ENCODE measurements at regions not wholly inside any gene's neighbourhood (a gene's known extent, or its start where the extent isn't known, plus 50 kb on each side); places are given as distances from the start of the nearest gene placed in this dataset.

- Histone ChIP-seq H3F3A (replicated peaks; ENCODE audit: low read depth) (no peaks in the 10 kb centered on the region), H3K4me2 (no peak overlapping the region), H3K9me2 (ENCODE audit: insufficient read depth) (no peaks in the 10 kb centered on the region), H3K4me1 (ENCODE audit: insufficient read depth) (no peaks in the 10 kb centered on the region), H3K36me3 (ENCODE audit: insufficient read depth) (no peaks in the 10 kb centered on the region), H3K4me3 (no peak overlapping the region), H3K27me3 (ENCODE audit: insufficient read depth) (no peaks in the 10 kb centered on the region), H2AFZ (no peak overlapping the region), H3K79me2 (replicated peaks; ENCODE audit: insufficient read depth) (no peaks in the 10 kb centered on the region), H4K20me1 (replicated peaks; ENCODE audit: insufficient read depth) (no peaks in the 10 kb centered on the region), H3K27ac (ENCODE audit: low read depth) (no peak overlapping the region)
- no peak for ATAC-seq
- Mint-ChIP-seq H3K36me3 (ENCODE audit: low read depth) (no peaks in the 10 kb centered on the region), H3K27me3 (ENCODE audit: insufficient read depth, low read depth, poor library complexity) (peaks cover 4% of the 10 kb centered on the region), H3K4me1 (peaks cover 7% of the 10 kb centered on the region), H3K27ac (no peak overlapping the region), H3K9me3 (peaks cover under 1% of the 10 kb centered on the region; the same call in 1 of the 3 replicates), H3K4me3 (no peak overlapping the region)
- TF ChIP-seq ETS1 (IDR thresholded peaks at IDR 0.05) (no peak), ZNF114 (CRISPR knock-in tag; IDR thresholded peaks at IDR 0.05) (no peak), NANOG (IDR thresholded peaks at IDR 0.05; ENCODE audit: borderline replicate concordance) (no peak), ZNF331 (CRISPR knock-in tag; IDR thresholded peaks at IDR 0.05; ENCODE audit: low read depth) (no peak), EZH2 (IDR thresholded peaks at IDR 0.05; ENCODE audit: low read depth, unreplicated experiment) (no peak), CTCF (conservative IDR thresholded peaks at IDR 0.05; ENCODE audit: low read depth in 2 of 2) (no peak)
- no peak for DNase-seq (ENCODE audit: low spot score)
These were observed 103.2 kb downstream of the VAPA start for GRCh38 chr18:10017043-10017442.

- Histone ChIP-seq H3K27me3 (ENCODE audit: insufficient read depth) (no peaks in the 10 kb centered on the region), H3K4me3 (no peak overlapping the region), H3K4me1 (ENCODE audit: insufficient read depth) (no peaks in the 10 kb centered on the region), H4K20me1 (replicated peaks; ENCODE audit: insufficient read depth) (no peaks in the 10 kb centered on the region), H3K79me2 (replicated peaks; ENCODE audit: insufficient read depth) (no peaks in the 10 kb centered on the region), H2AFZ (no peak overlapping the region), H3K9me2 (ENCODE audit: insufficient read depth) (no peaks in the 10 kb centered on the region), H3K27ac (ENCODE audit: low read depth) (no peak overlapping the region), H3K36me3 (ENCODE audit: insufficient read depth) (no peaks in the 10 kb centered on the region), H3F3A (replicated peaks; ENCODE audit: low read depth) (no peaks in the 10 kb centered on the region), H3K4me2 (no peak overlapping the region)
- H3K4me1 Mint-ChIP-seq: peaks cover 7% of the 10 kb centered on the region
- ATAC-seq (no peak), DNase-seq (ENCODE audit: low spot score) (no peak)
- H3K4me3 Mint-ChIP-seq: no peak overlapping the region
- peaks cover 3% of the 10 kb centered on the region; the same call in 2 of the 3 replicates for H3K9me3 Mint-ChIP-seq
- no peak overlapping the region for H3K27ac Mint-ChIP-seq
- H3K36me3 Mint-ChIP-seq (ENCODE audit: low read depth): no peaks in the 10 kb centered on the region
- peaks cover 4% of the 10 kb centered on the region for H3K27me3 Mint-ChIP-seq (ENCODE audit: insufficient read depth, low read depth, poor library complexity)
- TF ChIP-seq ZNF114 (CRISPR knock-in tag; IDR thresholded peaks at IDR 0.05) (no peak), JUNB (IDR thresholded peaks at IDR 0.05; ENCODE audit: unreplicated experiment) (no peak), ZNF462 (CRISPR knock-in tag; IDR thresholded peaks at IDR 0.05) (no peak), STAT1 (IDR thresholded peaks at IDR 0.05; ENCODE audit: unreplicated experiment) (no peak), POLR2AphosphoS5 (IDR thresholded peaks at IDR 0.05; ENCODE audit: low read depth) (no peak), ZNF331 (CRISPR knock-in tag; IDR thresholded peaks at IDR 0.05; ENCODE audit: low read depth) (no peak)
These were observed 104.5 kb downstream of the VAPA start for GRCh38 chr18:10018289-10018688.
